ENCODE measurements at regions not wholly inside any gene's neighbourhood (a gene's known extent, or its start where the extent isn't known, plus 50 kb on each side); places are given as distances from the start of the nearest gene placed in this dataset.

- no peak overlapping the region for H3K4me3 ChIP-seq (ENCODE audit: low read depth, low read length)
- no peak for DNase-seq (ENCODE audit: low read depth)
- no peak for TF ChIP-seq CTCF (IDR thresholded peaks at IDR 0.05; ENCODE audit: control insufficient read depth, extremely low read depth, insufficient read depth)
These were observed 1133.3 kb downstream of the BRD1 start for GRCh38 chr22:48694296-48694883.

- H3K4me3 ChIP-seq (ENCODE audit: low read depth, low read length), result no peak overlapping the region
- no peak for TF ChIP-seq CTCF (IDR thresholded peaks at IDR 0.05; ENCODE audit: control insufficient read depth, extremely low read depth, insufficient read depth)
- no peak for DNase-seq (ENCODE audit: low read depth)
These were observed 1134.1 kb downstream of the BRD1 start for GRCh38 chr22:48693377-48694135.

- DNase-seq (ENCODE audit: low read depth), result no peak
- TF ChIP-seq CTCF (IDR thresholded peaks at IDR 0.05; ENCODE audit: control insufficient read depth, extremely low read depth, insufficient read depth), result no peak
- no peak overlapping the region for H3K4me3 ChIP-seq (ENCODE audit: low read depth, low read length)
These were observed 1134.8 kb downstream of the BRD1 start for GRCh38 chr22:48692734-48693376.

GRCh38 chr22:48691431-48691851 lies 1136.2 kb downstream of the BRD1 start:
- no peak for TF ChIP-seq CTCF (IDR thresholded peaks at IDR 0.05; ENCODE audit: control insufficient read depth, extremely low read depth, insufficient read depth)
- no peak for DNase-seq (ENCODE audit: low read depth)
- H3K4me3 ChIP-seq (ENCODE audit: low read depth, low read length), result no peak overlapping the region

GRCh38 chr22:48690583-48691317 lies 1136.9 kb downstream of the BRD1 start:
- TF ChIP-seq CTCF (IDR thresholded peaks at IDR 0.05; ENCODE audit: control insufficient read depth, extremely low read depth, insufficient read depth), result no peak
- no peak for DNase-seq (ENCODE audit: low read depth)
- H3K4me3 ChIP-seq (ENCODE audit: low read depth, low read length), result no peak overlapping the region

- no peak overlapping the region for H3K4me3 ChIP-seq (ENCODE audit: low read depth, low read length)
- TF ChIP-seq CTCF (IDR thresholded peaks at IDR 0.05; ENCODE audit: control insufficient read depth, extremely low read depth, insufficient read depth), result no peak
- DNase-seq (ENCODE audit: low read depth), result no peak
These were observed 1138.5 kb downstream of the BRD1 start for GRCh38 chr22:48689206-48689605.
